Tibial nerve (tissue), 4 donors: ENCODE measurements at regions not wholly inside any gene's neighbourhood (a gene's known extent, or its start where the extent isn't known, plus 50 kb on each side); places are given as distances from the start of the nearest gene placed in this dataset.

Source experiments
- EP300 ChIP-seq, 2 donors: sonication (generic); formaldehyde crosslinking; IDR thresholded peaks; one replicate each; pipeline ENCODE4 v1.6.1; 2017; ENCODE audit warnings: antibody characterized with exemption in 2 of 2, mild to moderate bottlenecking in 1 of 2
- TF ChIP-seq, protein P1 (sequence below), 5 experiments: fragments of 200-600 bp in 3 of 5; fragments of 450-650 bp in 2 of 5; sonication (generic) in 3 of 5; IDR thresholded peaks; one replicate each; pipeline ENCODE4 v1.5.1; 2016 to 2019; ENCODE audit warnings: antibody characterized with exemption in 5 of 5, mild to moderate bottlenecking in 3 of 5, moderate library complexity in 2 of 5

DNA sequence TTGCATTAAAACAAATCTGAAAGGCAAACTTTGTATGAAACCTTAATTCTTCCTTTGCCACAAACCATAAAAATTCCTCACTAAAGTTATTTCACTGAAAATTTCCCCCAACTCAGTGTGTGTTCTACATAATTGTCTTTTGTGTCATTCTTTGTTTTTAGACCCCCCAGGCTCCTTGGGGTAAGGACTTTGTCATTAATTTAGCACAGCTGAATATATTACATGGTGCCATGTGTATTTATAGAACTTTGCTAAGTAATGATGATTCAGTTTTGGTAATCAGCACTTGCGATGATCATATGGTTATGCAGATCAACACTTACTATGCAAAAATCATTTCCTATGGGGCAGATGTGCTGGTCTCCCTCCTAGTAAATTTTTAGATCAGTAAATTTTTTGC lies 712.1 kb upstream of the MEF2C start:
- TF ChIP-seq, protein P1, sequence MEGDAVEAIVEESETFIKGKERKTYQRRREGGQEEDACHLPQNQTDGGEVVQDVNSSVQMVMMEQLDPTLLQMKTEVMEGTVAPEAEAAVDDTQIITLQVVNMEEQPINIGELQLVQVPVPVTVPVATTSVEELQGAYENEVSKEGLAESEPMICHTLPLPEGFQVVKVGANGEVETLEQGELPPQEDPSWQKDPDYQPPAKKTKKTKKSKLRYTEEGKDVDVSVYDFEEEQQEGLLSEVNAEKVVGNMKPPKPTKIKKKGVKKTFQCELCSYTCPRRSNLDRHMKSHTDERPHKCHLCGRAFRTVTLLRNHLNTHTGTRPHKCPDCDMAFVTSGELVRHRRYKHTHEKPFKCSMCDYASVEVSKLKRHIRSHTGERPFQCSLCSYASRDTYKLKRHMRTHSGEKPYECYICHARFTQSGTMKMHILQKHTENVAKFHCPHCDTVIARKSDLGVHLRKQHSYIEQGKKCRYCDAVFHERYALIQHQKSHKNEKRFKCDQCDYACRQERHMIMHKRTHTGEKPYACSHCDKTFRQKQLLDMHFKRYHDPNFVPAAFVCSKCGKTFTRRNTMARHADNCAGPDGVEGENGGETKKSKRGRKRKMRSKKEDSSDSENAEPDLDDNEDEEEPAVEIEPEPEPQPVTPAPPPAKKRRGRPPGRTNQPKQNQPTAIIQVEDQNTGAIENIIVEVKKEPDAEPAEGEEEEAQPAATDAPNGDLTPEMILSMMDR (IDR thresholded peaks at IDR 0.05) = no peak
- no peak for TF ChIP-seq EP300 (IDR thresholded peaks at IDR 0.05)
